DND-41 (cell line): ENCODE measurements at regions not wholly inside any gene's neighbourhood (a gene's known extent, or its start where the extent isn't known, plus 50 kb on each side); places are given as distances from the start of the nearest gene placed in this dataset.

Experiments used
- ATAC-seq: fragments of 200-7000 bp; cut with Tn5 transposase; 3 replicates; pipeline ENCODE4 v1.9.1; 2021; ENCODE audit warnings: low read depth; ENCODE audit not compliant: insufficient read depth
- DNase-seq: peaks from one replicate; pipeline ENCODE4 v3.0.0-alpha.2; 2020
- H2AFZ ChIP-seq: 2 replicates; pipeline ENCODE4 v1.6.0; 2012; ENCODE audit warnings: low read depth, low read length
- H3K27ac ChIP-seq: 2 replicates; pipeline ENCODE4 v1.5.1; 2012; ENCODE audit warnings: low read length, inconsistent platforms
- H3K27me3 ChIP-seq: fragments of 200-600 bp; sonication (generic); 2 replicates; pipeline ENCODE4 v1.6.0; 2012; ENCODE audit warnings: low read length, mild to moderate bottlenecking, inconsistent platforms; ENCODE audit not compliant: insufficient read depth, poor library complexity
- H3K36me3 ChIP-seq: 2 replicates; pipeline ENCODE4 v1.5.1; 2012; ENCODE audit warnings: low read length, inconsistent platforms; ENCODE audit not compliant: insufficient read depth
- H3K4me1 ChIP-seq: 2 replicates; pipeline ENCODE4 v1.5.1; 2012; ENCODE audit warnings: mild to moderate bottlenecking, low read length; ENCODE audit not compliant: insufficient read depth
- H3K4me2 ChIP-seq: 2 replicates; pipeline ENCODE4 v1.6.0; 2012; ENCODE audit warnings: mild to moderate bottlenecking, moderate library complexity, low read length, inconsistent platforms; ENCODE audit not compliant: insufficient read depth
- H3K4me3 ChIP-seq, 2 experiments: fragments of 200-600 bp in 1 of 2; shearing (Covaris generic) in 1 of 2; 2 replicates each; pipeline ENCODE4 v1.5.1; 2012 to 2016; ENCODE audit warnings: inconsistent platforms in 2 of 2, low read length in 2 of 2, mild to moderate bottlenecking in 2 of 2, low read depth in 1 of 2, moderate library complexity in 1 of 2
- H3K79me2 ChIP-seq: 2 replicates; pipeline ENCODE4 v1.6.0; 2012; ENCODE audit warnings: low read length, inconsistent platforms; ENCODE audit not compliant: insufficient read depth
- H3K9ac ChIP-seq: 2 replicates; pipeline ENCODE4 v1.6.0; 2012; ENCODE audit warnings: low read depth, mild to moderate bottlenecking, inconsistent platforms, low read length, moderate library complexity
- H3K9me3 ChIP-seq: 2 replicates; pipeline ENCODE4 v1.5.1; 2012; ENCODE audit warnings: low read length, moderate library complexity, mild to moderate bottlenecking, inconsistent platforms; ENCODE audit not compliant: insufficient read depth, severe bottlenecking
- H4K20me1 ChIP-seq: 2 replicates; pipeline ENCODE4 v1.6.0; 2012; ENCODE audit warnings: low read length; ENCODE audit not compliant: insufficient read depth
- EZH2 ChIP-seq: IDR thresholded peaks from 3 replicates; pipeline ENCODE4 v1.6.1; 2012; ENCODE audit warnings: borderline replicate concordance, low read depth, mild to moderate bottlenecking, moderate library complexity, low read length, inconsistent platforms; ENCODE audit not compliant: severe bottlenecking
- TF ChIP-seq, protein P1 (sequence below): IDR thresholded peaks from 2 replicates; pipeline ENCODE4 v1.5.1; 2012; ENCODE audit warnings: borderline replicate concordance, low read length, moderate library complexity, mild to moderate bottlenecking; ENCODE audit not compliant: poor library complexity, severe bottlenecking; ENCODE audit errors: extremely low read depth

DNA sequence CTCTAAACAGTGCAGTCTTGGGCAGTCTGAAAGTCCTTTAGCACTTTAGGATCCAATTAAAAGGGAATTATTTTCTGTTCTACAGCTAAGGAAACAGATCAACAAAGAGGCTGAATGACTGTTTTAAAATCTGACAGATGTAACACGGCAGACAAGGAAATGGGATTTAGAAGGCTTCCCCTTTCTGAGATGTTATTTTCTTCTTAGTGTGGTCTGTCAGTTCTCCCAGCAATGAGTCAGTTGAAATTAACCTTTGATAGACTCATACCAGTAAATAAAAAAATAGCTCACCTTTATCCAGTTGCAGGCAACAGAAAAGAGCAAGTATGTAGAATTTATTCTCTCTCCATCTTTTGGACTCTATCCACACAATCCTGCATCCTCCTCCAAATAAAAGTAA lies 98.1 kb downstream of the NEDD1 start:
- Histone ChIP-seq H2AFZ (no peak overlapping the region), H3K27me3 (no peaks in the 10 kb centered on the region), H3K79me2 (no peaks in the 10 kb centered on the region), H3K4me2 (no peak overlapping the region), H3K36me3 (no peaks in the 10 kb centered on the region), H3K27ac (no peak overlapping the region), H3K4me1 (no peaks in the 10 kb centered on the region), H3K9me3 (no peaks in the 10 kb centered on the region), H3K4me3 (no peak overlapping the region), H3K9ac (no peak overlapping the region), H4K20me1 (no peaks in the 10 kb centered on the region)
- DNase-seq (no peak), ATAC-seq (no peak)
- TF ChIP-seq EZH2, result no peak
- TF ChIP-seq, protein P1, sequence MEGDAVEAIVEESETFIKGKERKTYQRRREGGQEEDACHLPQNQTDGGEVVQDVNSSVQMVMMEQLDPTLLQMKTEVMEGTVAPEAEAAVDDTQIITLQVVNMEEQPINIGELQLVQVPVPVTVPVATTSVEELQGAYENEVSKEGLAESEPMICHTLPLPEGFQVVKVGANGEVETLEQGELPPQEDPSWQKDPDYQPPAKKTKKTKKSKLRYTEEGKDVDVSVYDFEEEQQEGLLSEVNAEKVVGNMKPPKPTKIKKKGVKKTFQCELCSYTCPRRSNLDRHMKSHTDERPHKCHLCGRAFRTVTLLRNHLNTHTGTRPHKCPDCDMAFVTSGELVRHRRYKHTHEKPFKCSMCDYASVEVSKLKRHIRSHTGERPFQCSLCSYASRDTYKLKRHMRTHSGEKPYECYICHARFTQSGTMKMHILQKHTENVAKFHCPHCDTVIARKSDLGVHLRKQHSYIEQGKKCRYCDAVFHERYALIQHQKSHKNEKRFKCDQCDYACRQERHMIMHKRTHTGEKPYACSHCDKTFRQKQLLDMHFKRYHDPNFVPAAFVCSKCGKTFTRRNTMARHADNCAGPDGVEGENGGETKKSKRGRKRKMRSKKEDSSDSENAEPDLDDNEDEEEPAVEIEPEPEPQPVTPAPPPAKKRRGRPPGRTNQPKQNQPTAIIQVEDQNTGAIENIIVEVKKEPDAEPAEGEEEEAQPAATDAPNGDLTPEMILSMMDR, result no peak

DNA sequence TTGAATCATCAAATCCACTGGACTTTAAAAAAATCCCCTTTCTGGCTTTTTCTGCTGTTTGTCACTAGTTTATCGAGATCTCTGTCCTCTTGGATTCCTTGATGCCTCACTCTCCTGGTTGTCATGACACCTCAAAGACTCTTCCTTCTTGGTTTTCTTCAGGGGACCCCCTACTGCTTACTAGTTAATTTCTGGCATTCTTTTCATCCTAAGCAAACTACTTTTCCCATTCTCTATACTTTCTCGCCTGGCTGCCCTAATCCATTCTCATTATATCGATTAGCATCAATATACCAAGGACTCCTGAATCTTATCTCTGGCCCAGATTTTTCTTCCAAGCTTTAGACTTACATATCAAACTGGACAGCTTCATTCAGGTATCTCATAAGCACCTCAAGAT lies 98.6 kb downstream of the NEDD1 start:
- Histone ChIP-seq H3K4me2 (no peak overlapping the region), H3K9me3 (no peaks in the 10 kb centered on the region), H3K36me3 (no peaks in the 10 kb centered on the region), H3K9ac (no peak overlapping the region), H3K27ac (no peak overlapping the region), H2AFZ (no peak overlapping the region), H3K27me3 (no peaks in the 10 kb centered on the region), H4K20me1 (no peaks in the 10 kb centered on the region), H3K79me2 (no peaks in the 10 kb centered on the region), H3K4me1 (no peaks in the 10 kb centered on the region), H3K4me3 (no peak overlapping the region)
- DNase-seq (no peak), ATAC-seq (no peak)
- TF ChIP-seq EZH2, result no peak
- TF ChIP-seq, protein P1, result no peak

DNA sequence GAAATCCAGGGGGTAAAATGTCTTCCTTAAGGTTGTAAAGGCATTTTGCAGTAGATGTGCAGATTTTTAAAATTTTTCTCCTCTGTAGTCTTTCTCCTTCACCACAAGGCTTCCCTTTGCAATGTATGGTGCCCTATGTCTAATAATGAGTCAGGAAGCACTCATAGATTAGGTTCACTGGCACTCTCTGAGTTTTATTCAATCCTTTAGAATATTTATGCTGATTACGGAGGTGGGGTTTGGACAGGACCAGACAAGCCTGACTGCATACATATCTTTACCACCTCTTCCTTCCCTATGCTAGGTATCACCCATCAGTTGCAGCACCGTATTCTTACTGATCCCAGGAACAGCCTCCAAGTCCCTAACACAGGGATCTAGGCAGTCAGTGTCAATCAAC lies 99.5 kb downstream of the NEDD1 start:
- no peaks in the 10 kb centered on the region for H3K4me1 ChIP-seq
- no peak overlapping the region for H3K4me2 ChIP-seq
- no peaks in the 10 kb centered on the region for H3K27me3 ChIP-seq
- no peaks in the 10 kb centered on the region for H3K79me2 ChIP-seq
- DNase-seq (no peak), ATAC-seq (no peak)
- H3K9me3 ChIP-seq, result no peaks in the 10 kb centered on the region
- no peaks in the 10 kb centered on the region for H3K36me3 ChIP-seq
- no peak overlapping the region for H3K27ac ChIP-seq
- no peaks in the 10 kb centered on the region for H4K20me1 ChIP-seq
- no peak overlapping the region for H2AFZ ChIP-seq
- H3K9ac ChIP-seq, result no peak overlapping the region
- H3K4me3 ChIP-seq, result no peak overlapping the region
- TF ChIP-seq EZH2, result no peak
- TF ChIP-seq, protein P1, result no peak

DNA sequence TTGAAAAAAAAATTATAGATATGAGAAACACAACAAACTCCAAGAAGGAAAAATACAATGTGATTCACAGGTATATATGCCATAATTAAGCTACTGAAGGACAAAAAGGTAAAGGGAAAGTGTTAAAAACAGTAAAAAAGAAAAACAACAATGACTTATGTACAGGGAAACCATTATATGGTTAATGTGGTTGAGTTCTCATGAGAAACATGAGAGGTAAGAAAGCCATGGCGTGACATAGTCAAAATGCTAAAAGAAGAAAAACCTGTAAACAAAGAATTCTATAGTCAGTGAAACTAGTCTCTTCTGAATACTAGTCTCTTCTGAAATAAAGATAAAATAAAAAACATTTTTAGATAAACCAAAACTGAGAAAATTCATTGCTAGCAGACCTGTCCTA lies 109.1 kb downstream of the NEDD1 start:
- H3K4me3 ChIP-seq, result no peak overlapping the region
- H3K4me2 ChIP-seq, result no peak overlapping the region
- DNase-seq (no peak), ATAC-seq (no peak)
- H3K9ac ChIP-seq, result no peak overlapping the region
- H2AFZ ChIP-seq, result no peak overlapping the region
- no peaks in the 10 kb centered on the region for H4K20me1 ChIP-seq
- no peaks in the 10 kb centered on the region for H3K4me1 ChIP-seq
- H3K27ac ChIP-seq, result no peak overlapping the region
- H3K36me3 ChIP-seq, result no peaks in the 10 kb centered on the region
- H3K79me2 ChIP-seq, result no peaks in the 10 kb centered on the region
- no peaks in the 10 kb centered on the region for H3K27me3 ChIP-seq
- TF ChIP-seq, protein P1, result no peak
- TF ChIP-seq EZH2, result no peak
- H3K9me3 ChIP-seq, result peaks cover 9% of the 10 kb centered on the region
